MM.1S (cell line): ENCODE measurements at regions not wholly inside any gene's neighbourhood (a gene's known extent, or its start where the extent isn't known, plus 50 kb on each side); places are given as distances from the start of the nearest gene placed in this dataset.

ENCODE experiments used
- EZH2 ChIP-seq: fragments of 300-600 bp; sonication (generic); optimal IDR thresholded peaks from 2 replicates; pipeline ENCODE3; 2017; ENCODE audit warnings: low read depth, mild to moderate bottlenecking, antibody characterized with exemption, low read length, mixed read lengths
- EZH2phosphoT487 ChIP-seq: fragments of 300-600 bp; sonication (generic); IDR thresholded peaks from 2 replicates; pipeline ENCODE4 v1.6.1; 2018; ENCODE audit warnings: antibody characterized with exemption, low read length
- TF ChIP-seq, protein P1 (sequence below): fragments of 300-600 bp; sonication (generic); IDR thresholded peaks from 2 replicates; pipeline ENCODE4 v1.5.1; 2016; ENCODE audit warnings: antibody characterized with exemption, low read length, mixed read lengths

DNA sequence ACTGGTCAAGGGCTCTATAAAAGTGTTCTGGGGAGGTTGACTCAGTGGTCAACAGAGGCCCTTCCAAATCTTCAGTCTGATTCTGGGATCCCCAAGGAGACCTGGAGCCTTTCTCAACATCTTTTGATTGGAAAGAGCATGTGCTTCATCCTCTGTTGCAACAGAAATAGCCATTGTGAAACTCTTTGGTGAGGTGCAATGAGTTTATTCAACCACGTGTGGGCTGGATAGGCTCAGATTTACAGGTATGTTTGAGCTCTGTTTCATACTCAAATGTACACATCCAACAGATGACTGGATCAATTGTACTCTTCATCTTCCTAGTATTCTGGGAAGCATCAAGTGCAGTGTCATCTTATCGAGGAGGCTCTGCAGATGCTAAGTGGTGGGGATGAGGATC lies 60.5 kb downstream of the CTSL start:
- TF ChIP-seq, protein P1, sequence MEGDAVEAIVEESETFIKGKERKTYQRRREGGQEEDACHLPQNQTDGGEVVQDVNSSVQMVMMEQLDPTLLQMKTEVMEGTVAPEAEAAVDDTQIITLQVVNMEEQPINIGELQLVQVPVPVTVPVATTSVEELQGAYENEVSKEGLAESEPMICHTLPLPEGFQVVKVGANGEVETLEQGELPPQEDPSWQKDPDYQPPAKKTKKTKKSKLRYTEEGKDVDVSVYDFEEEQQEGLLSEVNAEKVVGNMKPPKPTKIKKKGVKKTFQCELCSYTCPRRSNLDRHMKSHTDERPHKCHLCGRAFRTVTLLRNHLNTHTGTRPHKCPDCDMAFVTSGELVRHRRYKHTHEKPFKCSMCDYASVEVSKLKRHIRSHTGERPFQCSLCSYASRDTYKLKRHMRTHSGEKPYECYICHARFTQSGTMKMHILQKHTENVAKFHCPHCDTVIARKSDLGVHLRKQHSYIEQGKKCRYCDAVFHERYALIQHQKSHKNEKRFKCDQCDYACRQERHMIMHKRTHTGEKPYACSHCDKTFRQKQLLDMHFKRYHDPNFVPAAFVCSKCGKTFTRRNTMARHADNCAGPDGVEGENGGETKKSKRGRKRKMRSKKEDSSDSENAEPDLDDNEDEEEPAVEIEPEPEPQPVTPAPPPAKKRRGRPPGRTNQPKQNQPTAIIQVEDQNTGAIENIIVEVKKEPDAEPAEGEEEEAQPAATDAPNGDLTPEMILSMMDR, result no peak
- TF ChIP-seq EZH2 (no peak), EZH2phosphoT487 (no peak)
